ENCODE measurements at regions not wholly inside any gene's neighbourhood (a gene's known extent, or its start where the extent isn't known, plus 50 kb on each side); places are given as distances from the start of the nearest gene placed in this dataset.
A peak's percentile ranks its signal among the peaks of the same experiment; 100 is the strongest.

GRCh38 chr6:125539892-125540291 is 209.5 kb upstream of the HEY2 start:
- Histone ChIP-seq H4K20me1 (ENCODE audit: insufficient read depth, low read length) (no peaks in the 10 kb centered on the region), H3K36me3 (ENCODE audit: insufficient read depth, low read length) (no peaks in the 10 kb centered on the region)

GRCh38 chr6:125544819-125545218 is 204.6 kb upstream of the HEY2 start:
- Histone ChIP-seq H3K4me1 (ENCODE audit: insufficient read depth, low read length, severe bottlenecking) (peaks cover 11% of the 10 kb centered on the region), H3K27me3 (ENCODE audit: insufficient read depth, low read length) (no peaks in the 10 kb centered on the region), H4K20me1 (ENCODE audit: insufficient read depth, low read length) (no peaks in the 10 kb centered on the region), H3K36me3 (ENCODE audit: insufficient read depth, low read length) (no peaks in the 10 kb centered on the region), H3K9me2 (ENCODE audit: low read depth, low read length) (no peaks in the 10 kb centered on the region), H3K9ac (ENCODE audit: low read length) (no peak overlapping the region), H3K9me3 (ENCODE audit: low read length) (no peaks in the 10 kb centered on the region), H3K4me2 (ENCODE audit: low read length) (no peak overlapping the region), H3K4me3 (ENCODE audit: low read depth, low read length, poor library complexity, severe bottlenecking) (no peak overlapping the region), H3F3A (ENCODE audit: insufficient read depth, low read length) (no peaks in the 10 kb centered on the region; the same call in 1 of the 2 replicates), H3K79me2 (ENCODE audit: insufficient read depth, low read length) (no peaks in the 10 kb centered on the region), H3K27ac (ENCODE audit: low read depth, low read length, poor library complexity, severe bottlenecking) (no peak overlapping the region), H2AFZ (ENCODE audit: low read length) (no peak overlapping the region)
- no peak for TF ChIP-seq EZH2 (IDR thresholded peaks at IDR 0.05; ENCODE audit: borderline replicate concordance, low read length)

More at GRCh38 chr6:125539892-125540291, 209.5 kb upstream of the HEY2 start:
- Histone ChIP-seq H3K4me2 (ENCODE audit: low read length) (no peak overlapping the region), H3K4me3 (ENCODE audit: low read depth, low read length, poor library complexity, severe bottlenecking) (no peak overlapping the region), H2AFZ (ENCODE audit: low read length) (no peak overlapping the region), H3K9me2 (ENCODE audit: low read depth, low read length) (no peaks in the 10 kb centered on the region), H3K4me1 (ENCODE audit: insufficient read depth, low read length, severe bottlenecking) (peaks cover 4% of the 10 kb centered on the region), H3K9me3 (ENCODE audit: low read length) (no peaks in the 10 kb centered on the region), H3K79me2 (ENCODE audit: insufficient read depth, low read length) (no peaks in the 10 kb centered on the region), H3F3A (ENCODE audit: insufficient read depth, low read length) (no peaks in the 10 kb centered on the region), H3K9ac (ENCODE audit: low read length) (no peak overlapping the region), H3K27me3 (ENCODE audit: insufficient read depth, low read length) (no peaks in the 10 kb centered on the region), H3K27ac (ENCODE audit: low read depth, low read length, poor library complexity, severe bottlenecking) (no peak overlapping the region)
- no peak for TF ChIP-seq CTCF (IDR thresholded peaks at IDR 0.05; ENCODE audit: low read length)
- TF ChIP-seq EZH2 (IDR thresholded peaks at IDR 0.05; ENCODE audit: borderline replicate concordance, low read length), result no peak

- Histone ChIP-seq H3K4me2 (ENCODE audit: low read length) (peak overlapping the region; percentile 16; the same call in 1 of the 2 replicates), H3K36me3 (ENCODE audit: insufficient read depth, low read length) (no peaks in the 10 kb centered on the region), H3F3A (ENCODE audit: insufficient read depth, low read length) (no peaks in the 10 kb centered on the region; the same call in 1 of the 2 replicates), H2AFZ (ENCODE audit: low read length) (0 out of 2 replicates have a peak overlapping the region, but pooled peaks have one; percentile 11), H3K9me3 (ENCODE audit: low read length) (no peaks in the 10 kb centered on the region), H3K4me1 (ENCODE audit: insufficient read depth, low read length, severe bottlenecking) (peaks cover 23% of the 10 kb centered on the region), H3K27ac (ENCODE audit: low read depth, low read length, poor library complexity, severe bottlenecking) (no peak overlapping the region), H3K27me3 (ENCODE audit: insufficient read depth, low read length) (no peaks in the 10 kb centered on the region), H3K4me3 (ENCODE audit: low read depth, low read length, poor library complexity, severe bottlenecking) (no peak overlapping the region), H3K9ac (ENCODE audit: low read length) (no peak overlapping the region), H3K9me2 (ENCODE audit: low read depth, low read length) (no peaks in the 10 kb centered on the region), H3K79me2 (ENCODE audit: insufficient read depth, low read length) (no peaks in the 10 kb centered on the region), H4K20me1 (ENCODE audit: insufficient read depth, low read length) (no peaks in the 10 kb centered on the region)
- TF ChIP-seq EZH2 (IDR thresholded peaks at IDR 0.05; ENCODE audit: borderline replicate concordance, low read length), result no peak
- peak; percentile 19; the same call in 1 of the 2 replicates for TF ChIP-seq CTCF (IDR thresholded peaks at IDR 0.05; ENCODE audit: low read length)
These were observed 202.6 kb upstream of the HEY2 start for GRCh38 chr6:125546841-125547251.

- no peak overlapping the region for H3K27ac ChIP-seq (ENCODE audit: low read depth, low read length, poor library complexity, severe bottlenecking)
- TF ChIP-seq CTCF (IDR thresholded peaks at IDR 0.05; ENCODE audit: low read length), result no peak
- TF ChIP-seq EZH2 (IDR thresholded peaks at IDR 0.05; ENCODE audit: borderline replicate concordance, low read length), result no peak
These were observed 202.1 kb upstream of the HEY2 start for GRCh38 chr6:125547381-125547780.

More at GRCh38 chr6:125547381-125547780, 202.1 kb upstream of the HEY2 start:
- H3K79me2 ChIP-seq (ENCODE audit: insufficient read depth, low read length), result no peaks in the 10 kb centered on the region
- no peak overlapping the region for H3K4me3 ChIP-seq (ENCODE audit: low read depth, low read length, poor library complexity, severe bottlenecking)
- H3K9me2 ChIP-seq (ENCODE audit: low read depth, low read length), result no peaks in the 10 kb centered on the region
- H4K20me1 ChIP-seq (ENCODE audit: insufficient read depth, low read length), result no peaks in the 10 kb centered on the region
- no peaks in the 10 kb centered on the region; the same call in 1 of the 2 replicates for H3F3A ChIP-seq (ENCODE audit: insufficient read depth, low read length)
- H3K4me2 ChIP-seq (ENCODE audit: low read length), result no peak overlapping the region
- H3K4me1 ChIP-seq (ENCODE audit: insufficient read depth, low read length, severe bottlenecking), result peaks cover 23% of the 10 kb centered on the region
- H3K27me3 ChIP-seq (ENCODE audit: insufficient read depth, low read length), result no peaks in the 10 kb centered on the region
- H3K9ac ChIP-seq (ENCODE audit: low read length), result no peak overlapping the region
- H3K9me3 ChIP-seq (ENCODE audit: low read length), result no peaks in the 10 kb centered on the region
- no peak overlapping the region for H2AFZ ChIP-seq (ENCODE audit: low read length)
- no peaks in the 10 kb centered on the region for H3K36me3 ChIP-seq (ENCODE audit: insufficient read depth, low read length)

All from OCI-LY1 (cell line).